ENCODE measurements at regions not wholly inside any gene's neighbourhood (a gene's known extent, or its start where the extent isn't known, plus 50 kb on each side); places are given as distances from the start of the nearest gene placed in this dataset.

DNA sequence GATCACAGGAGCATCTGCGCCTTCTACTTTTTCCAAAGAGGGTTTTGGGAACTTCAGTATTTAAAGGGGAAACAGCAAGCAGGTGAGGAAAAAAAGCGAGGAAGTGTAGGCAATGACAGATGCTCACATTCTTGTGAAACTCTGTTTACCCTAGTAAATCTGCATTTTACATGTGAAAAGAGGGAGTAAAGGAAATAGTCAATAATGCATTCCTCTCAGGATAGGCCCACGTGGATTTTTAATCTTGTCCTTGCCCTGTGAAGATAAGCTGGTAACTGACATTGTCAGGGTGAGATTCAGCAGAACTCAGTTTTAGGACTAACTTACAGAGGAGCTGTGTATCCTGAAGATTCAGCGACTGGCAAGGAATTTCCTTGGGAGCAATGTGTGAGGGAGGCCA, 1119.2 kb upstream of the TMEM132C start (continued):
- TF ChIP-seq, protein P1, sequence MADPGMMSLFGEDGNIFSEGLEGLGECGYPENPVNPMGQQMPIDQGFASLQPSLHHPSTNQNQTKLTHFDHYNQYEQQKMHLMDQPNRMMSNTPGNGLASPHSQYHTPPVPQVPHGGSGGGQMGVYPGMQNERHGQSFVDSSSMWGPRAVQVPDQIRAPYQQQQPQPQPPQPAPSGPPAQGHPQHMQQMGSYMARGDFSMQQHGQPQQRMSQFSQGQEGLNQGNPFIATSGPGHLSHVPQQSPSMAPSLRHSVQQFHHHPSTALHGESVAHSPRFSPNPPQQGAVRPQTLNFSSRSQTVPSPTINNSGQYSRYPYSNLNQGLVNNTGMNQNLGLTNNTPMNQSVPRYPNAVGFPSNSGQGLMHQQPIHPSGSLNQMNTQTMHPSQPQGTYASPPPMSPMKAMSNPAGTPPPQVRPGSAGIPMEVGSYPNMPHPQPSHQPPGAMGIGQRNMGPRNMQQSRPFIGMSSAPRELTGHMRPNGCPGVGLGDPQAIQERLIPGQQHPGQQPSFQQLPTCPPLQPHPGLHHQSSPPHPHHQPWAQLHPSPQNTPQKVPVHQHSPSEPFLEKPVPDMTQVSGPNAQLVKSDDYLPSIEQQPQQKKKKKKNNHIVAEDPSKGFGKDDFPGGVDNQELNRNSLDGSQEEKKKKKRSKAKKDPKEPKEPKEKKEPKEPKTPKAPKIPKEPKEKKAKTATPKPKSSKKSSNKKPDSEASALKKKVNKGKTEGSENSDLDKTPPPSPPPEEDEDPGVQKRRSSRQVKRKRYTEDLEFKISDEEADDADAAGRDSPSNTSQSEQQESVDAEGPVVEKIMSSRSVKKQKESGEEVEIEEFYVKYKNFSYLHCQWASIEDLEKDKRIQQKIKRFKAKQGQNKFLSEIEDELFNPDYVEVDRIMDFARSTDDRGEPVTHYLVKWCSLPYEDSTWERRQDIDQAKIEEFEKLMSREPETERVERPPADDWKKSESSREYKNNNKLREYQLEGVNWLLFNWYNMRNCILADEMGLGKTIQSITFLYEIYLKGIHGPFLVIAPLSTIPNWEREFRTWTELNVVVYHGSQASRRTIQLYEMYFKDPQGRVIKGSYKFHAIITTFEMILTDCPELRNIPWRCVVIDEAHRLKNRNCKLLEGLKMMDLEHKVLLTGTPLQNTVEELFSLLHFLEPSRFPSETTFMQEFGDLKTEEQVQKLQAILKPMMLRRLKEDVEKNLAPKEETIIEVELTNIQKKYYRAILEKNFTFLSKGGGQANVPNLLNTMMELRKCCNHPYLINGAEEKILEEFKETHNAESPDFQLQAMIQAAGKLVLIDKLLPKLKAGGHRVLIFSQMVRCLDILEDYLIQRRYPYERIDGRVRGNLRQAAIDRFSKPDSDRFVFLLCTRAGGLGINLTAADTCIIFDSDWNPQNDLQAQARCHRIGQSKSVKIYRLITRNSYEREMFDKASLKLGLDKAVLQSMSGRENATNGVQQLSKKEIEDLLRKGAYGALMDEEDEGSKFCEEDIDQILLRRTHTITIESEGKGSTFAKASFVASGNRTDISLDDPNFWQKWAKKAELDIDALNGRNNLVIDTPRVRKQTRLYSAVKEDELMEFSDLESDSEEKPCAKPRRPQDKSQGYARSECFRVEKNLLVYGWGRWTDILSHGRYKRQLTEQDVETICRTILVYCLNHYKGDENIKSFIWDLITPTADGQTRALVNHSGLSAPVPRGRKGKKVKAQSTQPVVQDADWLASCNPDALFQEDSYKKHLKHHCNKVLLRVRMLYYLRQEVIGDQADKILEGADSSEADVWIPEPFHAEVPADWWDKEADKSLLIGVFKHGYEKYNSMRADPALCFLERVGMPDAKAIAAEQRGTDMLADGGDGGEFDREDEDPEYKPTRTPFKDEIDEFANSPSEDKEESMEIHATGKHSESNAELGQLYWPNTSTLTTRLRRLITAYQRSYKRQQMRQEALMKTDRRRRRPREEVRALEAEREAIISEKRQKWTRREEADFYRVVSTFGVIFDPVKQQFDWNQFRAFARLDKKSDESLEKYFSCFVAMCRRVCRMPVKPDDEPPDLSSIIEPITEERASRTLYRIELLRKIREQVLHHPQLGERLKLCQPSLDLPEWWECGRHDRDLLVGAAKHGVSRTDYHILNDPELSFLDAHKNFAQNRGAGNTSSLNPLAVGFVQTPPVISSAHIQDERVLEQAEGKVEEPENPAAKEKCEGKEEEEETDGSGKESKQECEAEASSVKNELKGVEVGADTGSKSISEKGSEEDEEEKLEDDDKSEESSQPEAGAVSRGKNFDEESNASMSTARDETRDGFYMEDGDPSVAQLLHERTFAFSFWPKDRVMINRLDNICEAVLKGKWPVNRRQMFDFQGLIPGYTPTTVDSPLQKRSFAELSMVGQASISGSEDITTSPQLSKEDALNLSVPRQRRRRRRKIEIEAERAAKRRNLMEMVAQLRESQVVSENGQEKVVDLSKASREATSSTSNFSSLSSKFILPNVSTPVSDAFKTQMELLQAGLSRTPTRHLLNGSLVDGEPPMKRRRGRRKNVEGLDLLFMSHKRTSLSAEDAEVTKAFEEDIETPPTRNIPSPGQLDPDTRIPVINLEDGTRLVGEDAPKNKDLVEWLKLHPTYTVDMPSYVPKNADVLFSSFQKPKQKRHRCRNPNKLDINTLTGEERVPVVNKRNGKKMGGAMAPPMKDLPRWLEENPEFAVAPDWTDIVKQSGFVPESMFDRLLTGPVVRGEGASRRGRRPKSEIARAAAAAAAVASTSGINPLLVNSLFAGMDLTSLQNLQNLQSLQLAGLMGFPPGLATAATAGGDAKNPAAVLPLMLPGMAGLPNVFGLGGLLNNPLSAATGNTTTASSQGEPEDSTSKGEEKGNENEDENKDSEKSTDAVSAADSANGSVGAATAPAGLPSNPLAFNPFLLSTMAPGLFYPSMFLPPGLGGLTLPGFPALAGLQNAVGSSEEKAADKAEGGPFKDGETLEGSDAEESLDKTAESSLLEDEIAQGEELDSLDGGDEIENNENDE (IDR thresholded peaks at IDR 0.05; ENCODE audit: insufficient replicate concordance, low read length), result no peak
- TF ChIP-seq CHD2 (IDR thresholded peaks at IDR 0.05; ENCODE audit: low read length) (no peak), SIX5 (IDR thresholded peaks at IDR 0.05; ENCODE audit: low read depth, low read length) (no peak), BRCA1 (IDR thresholded peaks at IDR 0.05; ENCODE audit: low read depth, low read length) (no peak), EP300 (IDR thresholded peaks at IDR 0.05; ENCODE audit: borderline replicate concordance in 1 of 2, low read depth in 2 of 2, low read length in 2 of 2) (peak in 1 of 2 experiments; percentile 41; a peak in 1 of 3 replicates), SRF (IDR thresholded peaks at IDR 0.05; ENCODE audit: low read depth, low read length) (no peak), KDM5A (IDR thresholded peaks at IDR 0.05; ENCODE audit: low read length) (no peak), BACH1 (IDR thresholded peaks at IDR 0.05; ENCODE audit: low read length) (no peak), NRF1 (IDR thresholded peaks at IDR 0.05; ENCODE audit: low read depth, low read length) (no peak), RAD21 (IDR thresholded peaks at IDR 0.05 in 1 of 2, conservative IDR thresholded peaks at IDR 0.05 in 1 of 2; ENCODE audit: low read depth in 2 of 2, low read length in 2 of 2) (no peak)
- TF ChIP-seq, protein P2, sequence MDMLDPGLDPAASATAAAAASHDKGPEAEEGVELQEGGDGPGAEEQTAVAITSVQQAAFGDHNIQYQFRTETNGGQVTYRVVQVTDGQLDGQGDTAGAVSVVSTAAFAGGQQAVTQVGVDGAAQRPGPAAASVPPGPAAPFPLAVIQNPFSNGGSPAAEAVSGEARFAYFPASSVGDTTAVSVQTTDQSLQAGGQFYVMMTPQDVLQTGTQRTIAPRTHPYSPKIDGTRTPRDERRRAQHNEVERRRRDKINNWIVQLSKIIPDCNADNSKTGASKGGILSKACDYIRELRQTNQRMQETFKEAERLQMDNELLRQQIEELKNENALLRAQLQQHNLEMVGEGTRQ (IDR thresholded peaks at IDR 0.05; ENCODE audit: low read length), result no peak
